GM12878 (cell line): ENCODE measurements at regions not wholly inside any gene's neighbourhood (a gene's known extent, or its start where the extent isn't known, plus 50 kb on each side); places are given as distances from the start of the nearest gene placed in this dataset.

Experiments used
- ATAC-seq: fragments of 200-7000 bp; cut with Tn5 transposase; 3 replicates; pipeline ENCODE4 v1.9.1; 2020; ENCODE audit warnings: mild to moderate bottlenecking, moderate library complexity
- BruUV-seq: library from RNA; stranded (reverse); fragments of 400-500 nt; replicated peaks from 2 replicates; lab custom pipeline; 2021; lab: Mats Ljungman, UMichigan
- CTCF ChIA-PET: fragments of 300-600 bp; sonication (Branson Sonifier 250); formaldehyde crosslinking; extraction: SDS; loops from one replicate; lab custom pipeline; 2021; ENCODE audit warnings: inconsistent platforms; lab: Yijun Ruan, JAX
- POLR2A ChIA-PET: fragments of 350-600 bp; formaldehyde crosslinking; extraction: SDS; loops from one replicate; lab custom pipeline; 2021; ENCODE audit warnings: inconsistent platforms; lab: Charles Lee
- RAD21 ChIA-PET: fragments of 300-600 bp; sonication (Branson Sonifier 250); formaldehyde crosslinking; loops from one replicate; lab custom pipeline; 2023; ENCODE audit warnings: antibody characterized with exemption; ENCODE audit not compliant: unreplicated experiment; lab: Charles Lee
- SMC1A ChIA-PET: fragments of 300-600 bp; sonication (Branson Sonifier 250); formaldehyde crosslinking; loops from one replicate; lab custom pipeline; 2023; ENCODE audit not compliant: unreplicated experiment, uncharacterized antibody; lab: Charles Lee
- DNase-seq: peaks from one replicate; pipeline ENCODE4 v3.0.0-alpha.2; 2011; ENCODE audit warnings: low read depth, low spot score
- FAIRE-seq: peaks from 3 replicates; lab custom pipeline; 2011; peaks lifted over from hg19 to GRCh38; lab: Jason Lieb, UNC
- H2AFZ ChIP-seq: 2 replicates; pipeline ENCODE4 v1.6.0; 2011; ENCODE audit warnings: low read depth, low read length, control low read depth; ENCODE audit not compliant: control insufficient read depth
- H3K27ac ChIP-seq: 2 replicates; pipeline ENCODE4 v1.5.1; 2011; ENCODE audit warnings: control low read depth; ENCODE audit not compliant: control insufficient read depth, insufficient read depth
- H3K27me3 ChIP-seq, 2 experiments: replicated peaks in 1 of 2; 2 replicates each; pipeline versions ENCODE4 v1.6.0 to v1.6.1; 2011; ENCODE audit warnings: low read length in 1 of 2; ENCODE audit not compliant: control insufficient read depth in 2 of 2, insufficient read depth in 2 of 2
- H3K36me3 ChIP-seq, 2 experiments: 2 replicates each; pipeline ENCODE4 v1.5.1; 2011; ENCODE audit warnings: low read length in 1 of 2; ENCODE audit not compliant: control insufficient read depth in 2 of 2, insufficient read depth in 2 of 2
- H3K4me1 ChIP-seq: 2 replicates; pipeline ENCODE4 v1.6.1; 2011; ENCODE audit warnings: mild to moderate bottlenecking, low read length, moderate library complexity, mixed read lengths; ENCODE audit not compliant: control insufficient read depth, insufficient read depth
- H3K4me2 ChIP-seq: 2 replicates; pipeline ENCODE4 v1.6.0; 2011; ENCODE audit warnings: control low read depth; ENCODE audit not compliant: control insufficient read depth, insufficient read depth
- H3K4me3 ChIP-seq: fragments of 200-600 bp; sonication (generic); 2 replicates; pipeline ENCODE4 v1.5.1; 2016
- H3K79me2 ChIP-seq: 2 replicates; pipeline ENCODE4 v1.6.0; 2011; ENCODE audit warnings: low read length; ENCODE audit not compliant: control insufficient read depth, insufficient read depth
- H3K9ac ChIP-seq: 2 replicates; pipeline ENCODE4 v1.8.0; 2011; ENCODE audit warnings: low read length, control low read depth, mixed read lengths; ENCODE audit not compliant: control insufficient read depth, insufficient read depth
- H3K9me3 ChIP-seq: replicated peaks from 3 replicates; pipeline ENCODE4 v1.5.1; 2011; ENCODE audit warnings: mild to moderate bottlenecking, low read length; ENCODE audit not compliant: control insufficient read depth, insufficient read depth
- H4K20me1 ChIP-seq: 2 replicates; pipeline ENCODE4 v1.6.0; 2011; ENCODE audit not compliant: control insufficient read depth, insufficient read depth
- DPF2 ChIP-seq: fragments of 450-650 bp; IDR thresholded peaks from 2 replicates; pipeline ENCODE4 v1.6.1; 2017; ENCODE audit warnings: mild to moderate bottlenecking
- NR2C2 ChIP-seq: IDR thresholded peaks from 2 replicates; pipeline ENCODE4 v1.6.1; 2011; ENCODE audit warnings: borderline replicate concordance, low read depth; ENCODE audit not compliant: control insufficient read depth, insufficient read length
- RFX5 ChIP-seq: IDR thresholded peaks from 2 replicates; pipeline ENCODE4 v1.6.1; 2011; ENCODE audit warnings: low read depth, low read length, improper control_type of control experiment
- SMC3 ChIP-seq: IDR thresholded peaks from 2 replicates; pipeline ENCODE4 v1.6.1; 2011; ENCODE audit warnings: low read length, improper control_type of control experiment, borderline replicate concordance
- WGBS: methylation state at CpG from one replicate; pipeline ENCODE4 v1.1.6; 2016; ENCODE audit warnings: low lambda C conversion rate; ENCODE audit not compliant: insufficient replicate concordance, insufficient coverage; ENCODE audit errors: missing lambda C conversion rate; 5-methylcytosine and 5-hydroxymethylcytosine counted together
- in situ Hi-C: fragments of 300-500 bp; cut with MboI; formaldehyde crosslinking; loops from 9 replicates; pipeline ENCODE4 v1.14.3; 2018; ENCODE audit warnings: mixed read lengths
- intact Hi-C: fragments of 100-400 bp; cut with micrococcal nuclease; formaldehyde crosslinking; loops from one replicate; pipeline ENCODE4 v1.14.2; 2022; ENCODE audit not compliant: unreplicated experiment
- TF ChIP-seq, protein P1 (sequence below): fragments of 450-650 bp; IDR thresholded peaks from 2 replicates; pipeline ENCODE4 v1.6.1; 2017; ENCODE audit warnings: mild to moderate bottlenecking
- TF ChIP-seq, protein P2 (sequence below): IDR thresholded peaks from 2 replicates; pipeline ENCODE4 v1.6.1; 2011; ENCODE audit warnings: borderline replicate concordance, low read depth, mild to moderate bottlenecking, moderate library complexity, low read length; ENCODE audit not compliant: insufficient read depth, poor library complexity, severe bottlenecking

DNA sequence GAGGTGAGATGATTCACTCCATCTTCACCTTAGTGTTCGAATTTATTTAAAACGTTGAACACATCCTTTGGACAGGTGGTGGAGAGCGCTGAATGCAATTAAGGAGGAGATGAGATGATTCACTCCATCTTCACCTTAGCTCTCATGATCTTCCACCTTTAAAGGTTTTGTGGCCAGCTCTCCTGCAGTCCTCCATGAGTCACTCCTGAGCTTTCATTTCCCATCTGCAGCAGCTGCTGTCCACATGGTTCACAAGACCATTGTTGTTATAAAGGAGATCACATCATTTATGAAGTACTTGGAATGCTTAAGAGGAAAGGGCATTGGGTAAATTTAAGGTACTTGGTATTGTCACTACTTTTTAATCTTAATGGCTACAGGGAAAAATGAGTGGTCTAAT, 298.5 kb downstream of the PAX3 start:
- CTCF ChIA-PET, result no interaction called here
- Histone ChIP-seq H3K27me3 (no peaks in the 10 kb centered on the region), H3K9me3 (no peaks in the 10 kb centered on the region), H3K4me1 (no peaks in the 10 kb centered on the region), H3K36me3 (no peaks in the 10 kb centered on the region), H3K9ac (no peak overlapping the region), H3K79me2 (no peaks in the 10 kb centered on the region), H2AFZ (no peak overlapping the region), H3K27ac (no peak overlapping the region), H3K4me2 (no peak overlapping the region), H3K4me3 (no peak overlapping the region), H4K20me1 (no peaks in the 10 kb centered on the region)
- RAD21 ChIA-PET, result no interaction called here
- SMC1A ChIA-PET, result no interaction called here
- no peak for DNase-seq
- no peak for ATAC-seq
- BruUV-seq, result no TSS peak
- in situ Hi-C loops (no loop called here), intact Hi-C loops (no loop called here)
- POLR2A ChIA-PET, result no interaction called here
- no peak for FAIRE-seq
- TF ChIP-seq, protein P1, sequence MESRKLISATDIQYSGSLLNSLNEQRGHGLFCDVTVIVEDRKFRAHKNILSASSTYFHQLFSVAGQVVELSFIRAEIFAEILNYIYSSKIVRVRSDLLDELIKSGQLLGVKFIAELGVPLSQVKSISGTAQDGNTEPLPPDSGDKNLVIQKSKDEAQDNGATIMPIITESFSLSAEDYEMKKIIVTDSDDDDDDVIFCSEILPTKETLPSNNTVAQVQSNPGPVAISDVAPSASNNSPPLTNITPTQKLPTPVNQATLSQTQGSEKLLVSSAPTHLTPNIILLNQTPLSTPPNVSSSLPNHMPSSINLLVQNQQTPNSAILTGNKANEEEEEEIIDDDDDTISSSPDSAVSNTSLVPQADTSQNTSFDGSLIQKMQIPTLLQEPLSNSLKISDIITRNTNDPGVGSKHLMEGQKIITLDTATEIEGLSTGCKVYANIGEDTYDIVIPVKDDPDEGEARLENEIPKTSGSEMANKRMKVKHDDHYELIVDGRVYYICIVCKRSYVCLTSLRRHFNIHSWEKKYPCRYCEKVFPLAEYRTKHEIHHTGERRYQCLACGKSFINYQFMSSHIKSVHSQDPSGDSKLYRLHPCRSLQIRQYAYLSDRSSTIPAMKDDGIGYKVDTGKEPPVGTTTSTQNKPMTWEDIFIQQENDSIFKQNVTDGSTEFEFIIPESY, result no peak
- TF ChIP-seq DPF2, result no peak
- TF ChIP-seq, protein P2, sequence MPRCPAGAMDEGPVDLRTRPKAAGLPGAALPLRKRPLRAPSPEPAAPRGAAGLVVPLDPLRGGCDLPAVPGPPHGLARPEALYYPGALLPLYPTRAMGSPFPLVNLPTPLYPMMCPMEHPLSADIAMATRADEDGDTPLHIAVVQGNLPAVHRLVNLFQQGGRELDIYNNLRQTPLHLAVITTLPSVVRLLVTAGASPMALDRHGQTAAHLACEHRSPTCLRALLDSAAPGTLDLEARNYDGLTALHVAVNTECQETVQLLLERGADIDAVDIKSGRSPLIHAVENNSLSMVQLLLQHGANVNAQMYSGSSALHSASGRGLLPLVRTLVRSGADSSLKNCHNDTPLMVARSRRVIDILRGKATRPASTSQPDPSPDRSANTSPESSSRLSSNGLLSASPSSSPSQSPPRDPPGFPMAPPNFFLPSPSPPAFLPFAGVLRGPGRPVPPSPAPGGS, result no peak
- no peak for TF ChIP-seq RFX5
- TF ChIP-seq SMC3, result no peak
- TF ChIP-seq NR2C2, result no peak
- 33% methylated on average over 3 of the region's 3 CpGs for WGBS
